HepG2 (cell line): ENCODE measurements at regions not wholly inside any gene's neighbourhood (a gene's known extent, or its start where the extent isn't known, plus 50 kb on each side); places are given as distances from the start of the nearest gene placed in this dataset.

Experiments
- ATAC-seq: fragments of 200-7000 bp; cut with Tn5 transposase; 3 replicates; pipeline ENCODE4 v1.9.1; 2020; ENCODE audit warnings: mild to moderate bottlenecking, moderate library complexity
- BruUV-seq: library from RNA; stranded (reverse); fragments of 400-500 nt; replicated peaks from 2 replicates; lab custom pipeline; 2021; lab: Mats Ljungman, UMichigan
- CTCF ChIA-PET: fragments of 300-600 bp; formaldehyde crosslinking; extraction: SDS; loops from one replicate; lab custom pipeline; 2021; ENCODE audit warnings: low total read pairs, inconsistent platforms, low intra/inter-chr PET ratio; lab: Yijun Ruan, JAX
- POLR2A ChIA-PET: fragments of 350-600 bp; sonication (Branson Sonifier 250); formaldehyde crosslinking; loops from one replicate; lab custom pipeline; 2020; ENCODE audit warnings: antibody characterized with exemption, inconsistent platforms; lab: Yijun Ruan, JAX
- DNase-seq: peaks from one replicate; pipeline ENCODE4 v3.0.0-alpha.2; 2015; ENCODE audit warnings: low spot score
- FAIRE-seq: peaks from 3 replicates; lab custom pipeline; 2011; peaks lifted over from hg19 to GRCh38; lab: Jason Lieb, UNC
- H2AFZ ChIP-seq: one replicate; pipeline ENCODE4 v1.6.1; 2011; ENCODE audit warnings: low read length, inconsistent platforms
- H3K27ac ChIP-seq: fragments of 300-600 bp; 3 replicates; pipeline ENCODE4 v1.8.0; 2011; ENCODE audit warnings: mixed run types, mild to moderate bottlenecking, mixed read lengths, low read length, inconsistent platforms; ENCODE audit not compliant: insufficient read depth; ENCODE audit errors: extremely low read length
- H3K27me3 ChIP-seq, 2 experiments: fragments of 200-600 bp in 1 of 2; 2 replicates in 1 of 2; 3 replicates in 1 of 2; pipeline versions ENCODE4 v1.6.0 to v1.8.0; 2011; ENCODE audit warnings: low read length in 2 of 2, mild to moderate bottlenecking in 2 of 2, moderate library complexity in 2 of 2, inconsistent platforms in 1 of 2; ENCODE audit not compliant: insufficient read depth in 2 of 2, control insufficient read depth in 1 of 2
- H3K36me3 ChIP-seq, 2 experiments: fragments of 200-600 bp in 1 of 2; replicated peaks in 1 of 2; 2 replicates in 1 of 2; 3 replicates in 1 of 2; pipeline versions ENCODE4 v1.5.1 to v1.8.0; 2011; ENCODE audit warnings: low read length in 2 of 2, inconsistent platforms in 1 of 2; ENCODE audit not compliant: insufficient read depth in 2 of 2, control insufficient read depth in 1 of 2
- H3K4me1 ChIP-seq: 2 replicates; pipeline ENCODE4 v1.5.1; 2012; ENCODE audit warnings: low read length, inconsistent platforms; ENCODE audit not compliant: insufficient read depth
- H3K4me2 ChIP-seq: 2 replicates; pipeline ENCODE4 v1.6.0; 2011; ENCODE audit warnings: low read depth, low read length, inconsistent platforms
- H3K4me3 ChIP-seq, 3 experiments: fragments of 200-600 bp in 1 of 3; sonication (generic), shearing (Covaris generic) in 1 of 3; replicated peaks in 1 of 3; 2 replicates each; pipeline ENCODE4 v1.5.1; 2011 to 2016; ENCODE audit warnings: low read length in 3 of 3, inconsistent platforms in 2 of 3, low read depth in 2 of 3, mild to moderate bottlenecking in 2 of 3, control low read depth in 1 of 3, mixed read lengths in 1 of 3; ENCODE audit not compliant: insufficient read depth in 1 of 3
- H3K79me2 ChIP-seq: one replicate; pipeline ENCODE4 v1.6.1; 2011; ENCODE audit warnings: low read length, inconsistent platforms; ENCODE audit not compliant: insufficient read depth
- H3K9ac ChIP-seq: 2 replicates; pipeline ENCODE4 v1.6.0; 2011; ENCODE audit warnings: mild to moderate bottlenecking, low read depth, low read length, inconsistent platforms; ENCODE audit not compliant: insufficient read depth
- H3K9me3 ChIP-seq: 2 replicates; pipeline ENCODE4 v1.5.1; 2012; ENCODE audit warnings: mild to moderate bottlenecking, low read length
- H4K20me1 ChIP-seq: 2 replicates; pipeline ENCODE4 v1.6.0; 2011; ENCODE audit warnings: inconsistent platforms, mild to moderate bottlenecking, low read length, moderate library complexity; ENCODE audit not compliant: insufficient read depth
- ARNTL ChIP-seq: sonication (generic); formaldehyde crosslinking; IDR thresholded peaks from 2 replicates; pipeline ENCODE4 v1.4.0; 2020; ENCODE audit warnings: mild to moderate bottlenecking, missing genetic modification reagents
- FOXC1 ChIP-seq: sonication (generic); formaldehyde crosslinking; IDR thresholded peaks from 2 replicates; pipeline ENCODE4 v1.8.0; 2022; ENCODE audit warnings: mild to moderate bottlenecking, missing genetic modification reagents, borderline replicate concordance
- HCFC1 ChIP-seq: fragments of 150-350 bp; IDR thresholded peaks from 2 replicates; pipeline ENCODE4 v1.6.1; 2014; ENCODE audit warnings: low read depth, low read length
- KDM2A ChIP-seq: sonication (generic); formaldehyde crosslinking; IDR thresholded peaks from 2 replicates; pipeline ENCODE4 v1.4.0; 2020; ENCODE audit warnings: low read depth, missing genetic modification reagents, borderline replicate concordance
- RARG ChIP-seq: sonication (generic); formaldehyde crosslinking; IDR thresholded peaks from 2 replicates; pipeline ENCODE4 v1.4.0; 2020; ENCODE audit warnings: low read depth, mild to moderate bottlenecking, missing genetic modification reagents
- ZNF570 ChIP-seq: sonication (generic); formaldehyde crosslinking; IDR thresholded peaks from 2 replicates; pipeline ENCODE4 v1.4.0; 2020; ENCODE audit warnings: mild to moderate bottlenecking, missing genetic modification reagents, borderline replicate concordance
- WGBS: methylation state at CpG from one replicate; pipeline ENCODE4 v1.1.6; 2017; ENCODE audit warnings: low lambda C conversion rate; 5-methylcytosine and 5-hydroxymethylcytosine counted together
- in situ Hi-C: cut with HindIII; loops from 2 replicates; pipeline ENCODE4 v1.10.0; 2017; ENCODE audit warnings: low pct_unique_long_range_greater_than_20kb; ENCODE audit not compliant: extremely low pct_ligation_motif_present
- intact Hi-C: fragments of 100-400 bp; cut with micrococcal nuclease; formaldehyde crosslinking; loops from one replicate; pipeline ENCODE4 v1.10.0; 2022; ENCODE audit not compliant: unreplicated experiment
- TF ChIP-seq, protein P1 (sequence below): sonication (generic); formaldehyde crosslinking; IDR thresholded peaks from 2 replicates; pipeline ENCODE4 v1.5.0; 2020; ENCODE audit warnings: missing genetic modification reagents
- TF ChIP-seq, protein P2 (sequence below): sonication (generic); formaldehyde crosslinking; IDR thresholded peaks from 2 replicates; pipeline ENCODE4 v1.4.0; 2020; ENCODE audit warnings: missing genetic modification reagents

DNA sequence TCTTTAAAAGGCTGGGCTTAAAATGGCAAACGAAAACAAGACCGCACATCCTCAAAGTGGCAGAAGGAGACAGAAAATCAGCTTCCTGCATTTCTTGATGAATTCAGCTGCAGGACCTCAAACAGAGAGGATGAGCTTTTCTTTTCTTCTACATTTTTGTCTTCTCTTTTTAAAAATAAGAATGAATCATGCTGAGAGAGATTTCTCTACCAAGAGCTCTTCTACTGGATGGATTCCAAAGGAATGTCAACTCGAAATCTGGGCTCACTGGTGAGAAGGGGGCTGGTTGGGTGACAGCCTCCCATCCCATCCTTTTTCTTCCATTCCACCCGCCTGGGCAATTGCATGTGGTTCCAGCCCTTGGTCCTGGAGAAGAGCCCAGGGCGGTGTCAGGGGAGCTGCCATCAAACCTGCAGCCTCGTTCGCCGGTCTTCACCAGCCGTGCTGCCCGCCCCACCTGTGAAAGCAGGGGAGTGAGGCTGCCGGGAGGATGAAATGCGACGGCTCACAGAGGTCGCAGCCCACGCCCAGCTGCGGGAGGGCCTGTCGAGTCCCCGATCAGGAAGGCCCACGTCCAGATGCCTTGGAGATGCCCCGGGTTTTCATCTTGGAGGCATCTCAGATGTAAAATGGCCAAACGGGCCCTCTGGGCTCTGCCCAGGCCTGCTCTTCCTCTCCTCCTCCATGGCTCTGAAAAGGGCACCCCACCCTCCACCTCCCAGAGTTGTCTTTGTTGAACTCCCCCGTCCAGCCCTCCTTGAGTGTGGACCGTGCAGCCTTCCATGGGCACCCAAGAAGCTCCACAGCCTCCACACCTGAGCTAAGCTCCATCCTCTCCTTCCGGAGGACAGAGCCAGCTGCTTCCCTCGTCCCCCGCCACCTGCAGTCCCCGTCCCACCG lies 121.9 kb downstream of the FOXL1 start (continued):
- no peak for TF ChIP-seq ZNF570 (CRISPR knock-in tag)
- TF ChIP-seq, protein P1, sequence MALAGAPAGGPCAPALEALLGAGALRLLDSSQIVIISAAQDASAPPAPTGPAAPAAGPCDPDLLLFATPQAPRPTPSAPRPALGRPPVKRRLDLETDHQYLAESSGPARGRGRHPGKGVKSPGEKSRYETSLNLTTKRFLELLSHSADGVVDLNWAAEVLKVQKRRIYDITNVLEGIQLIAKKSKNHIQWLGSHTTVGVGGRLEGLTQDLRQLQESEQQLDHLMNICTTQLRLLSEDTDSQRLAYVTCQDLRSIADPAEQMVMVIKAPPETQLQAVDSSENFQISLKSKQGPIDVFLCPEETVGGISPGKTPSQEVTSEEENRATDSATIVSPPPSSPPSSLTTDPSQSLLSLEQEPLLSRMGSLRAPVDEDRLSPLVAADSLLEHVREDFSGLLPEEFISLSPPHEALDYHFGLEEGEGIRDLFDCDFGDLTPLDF (CRISPR knock-in tag), result no peak

DNA sequence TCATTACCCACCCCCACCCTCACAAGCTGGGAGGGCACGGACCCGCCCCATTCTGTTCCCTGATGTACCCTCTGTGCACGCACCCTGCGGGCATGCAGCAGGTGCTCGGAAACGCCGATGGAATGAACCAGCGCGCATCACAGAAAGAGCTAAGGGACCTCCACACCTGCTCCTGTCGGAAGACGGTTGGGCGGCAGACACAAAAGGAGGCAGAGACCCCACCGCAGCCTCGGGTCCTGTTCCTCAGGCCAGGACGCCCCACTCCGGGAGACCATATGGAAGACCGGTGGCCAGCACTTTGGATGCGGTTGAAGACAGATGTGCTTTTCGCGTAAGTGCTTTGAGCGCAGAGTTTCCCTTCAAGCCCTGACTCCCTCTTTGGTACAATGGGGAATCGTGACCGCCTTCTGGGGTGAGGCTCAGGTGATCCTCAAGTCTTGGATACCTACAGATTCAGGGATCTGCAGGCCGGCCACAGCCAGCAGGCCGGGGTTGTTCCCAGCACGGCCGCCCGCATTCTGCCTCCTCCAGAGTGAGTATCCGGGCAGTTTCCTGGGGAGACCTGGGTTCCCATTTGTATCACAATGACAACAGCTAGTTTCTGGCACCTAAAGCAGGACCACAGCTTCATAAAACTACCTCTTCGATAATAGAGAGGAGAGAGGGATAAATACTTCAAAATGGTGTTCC lies 123.1 kb downstream of the FOXL1 start:
- POLR2A ChIA-PET, result no interaction called here
- Histone ChIP-seq H3K36me3 (no peaks in the 10 kb centered on the region), H3K4me2 (no peak overlapping the region), H3K4me3 (no peak overlapping the region), H3K27me3 (peaks cover 6 to 45% of the 10 kb centered on the region in 2 experiments; a peak in 4 of 5 replicates), H4K20me1 (no peaks in the 10 kb centered on the region), H3K79me2 (no peaks in the 10 kb centered on the region), H2AFZ (no peak overlapping the region), H3K27ac (no peak overlapping the region), H3K9ac (no peak overlapping the region), H3K4me1 (no peaks in the 10 kb centered on the region), H3K9me3 (no peaks in the 10 kb centered on the region)
- DNase-seq (no peak), ATAC-seq (no peak), FAIRE-seq (no peak)
- TF ChIP-seq, protein P2, sequence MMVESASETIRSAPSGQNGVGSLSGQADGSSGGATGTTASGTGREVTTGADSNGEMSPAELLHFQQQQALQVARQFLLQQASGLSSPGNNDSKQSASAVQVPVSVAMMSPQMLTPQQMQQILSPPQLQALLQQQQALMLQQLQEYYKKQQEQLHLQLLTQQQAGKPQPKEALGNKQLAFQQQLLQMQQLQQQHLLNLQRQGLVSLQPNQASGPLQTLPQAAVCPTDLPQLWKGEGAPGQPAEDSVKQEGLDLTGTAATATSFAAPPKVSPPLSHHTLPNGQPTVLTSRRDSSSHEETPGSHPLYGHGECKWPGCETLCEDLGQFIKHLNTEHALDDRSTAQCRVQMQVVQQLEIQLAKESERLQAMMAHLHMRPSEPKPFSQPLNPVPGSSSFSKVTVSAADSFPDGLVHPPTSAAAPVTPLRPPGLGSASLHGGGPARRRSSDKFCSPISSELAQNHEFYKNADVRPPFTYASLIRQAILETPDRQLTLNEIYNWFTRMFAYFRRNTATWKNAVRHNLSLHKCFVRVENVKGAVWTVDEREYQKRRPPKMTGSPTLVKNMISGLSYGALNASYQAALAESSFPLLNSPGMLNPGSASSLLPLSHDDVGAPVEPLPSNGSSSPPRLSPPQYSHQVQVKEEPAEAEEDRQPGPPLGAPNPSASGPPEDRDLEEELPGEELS, result no peak
- no peak for TF ChIP-seq FOXC1 (CRISPR knock-in tag)
- TF ChIP-seq ARNTL (CRISPR knock-in tag), result no peak
- no peak for TF ChIP-seq KDM2A (CRISPR knock-in tag)
- no peak for TF ChIP-seq HCFC1
- TF ChIP-seq RARG, result no peak
- BruUV-seq, result no TSS peak
- CTCF ChIA-PET, result no interaction called here
- in situ Hi-C loops (no loop called here), intact Hi-C loops (no loop called here)
- WGBS, result 62% methylated on average over 29 of the region's 30 CpGs
